ENCODE measurements at regions not wholly inside any gene's neighbourhood (a gene's known extent, or its start where the extent isn't known, plus 50 kb on each side); places are given as distances from the start of the nearest gene placed in this dataset.
"Not testable (repeated sequence)": the region's sequence is repeated elsewhere in the genome, so short reads cannot be mapped to it uniquely, and the experiment has no call there.

- no peak overlapping the region for H3K4me3 ChIP-seq (ENCODE audit: low read length)
- no peak for TF ChIP-seq ZNF274 (IDR thresholded peaks at IDR 0.05; ENCODE audit: low read depth, low read length)
Observed at GRCh38 chr2:129190494-129190893, 789.0 kb upstream of the RAB6C start.

- TF ChIP-seq ZNF274 (IDR thresholded peaks at IDR 0.05; ENCODE audit: low read depth, low read length): no peak
- H3K4me3 ChIP-seq (ENCODE audit: low read length): no peak overlapping the region
Observed at GRCh38 chr2:129191530-129191929, 787.9 kb upstream of the RAB6C start.

GRCh38 chr2:129192117-129192516 is 787.3 kb upstream of the RAB6C start:
- H3K4me3 ChIP-seq (ENCODE audit: low read length): no peak overlapping the region
- no peak for TF ChIP-seq ZNF274 (IDR thresholded peaks at IDR 0.05; ENCODE audit: low read depth, low read length)

- no peak overlapping the region for H3K4me3 ChIP-seq (ENCODE audit: low read length)
- no peak for TF ChIP-seq ZNF274 (IDR thresholded peaks at IDR 0.05; ENCODE audit: low read depth, low read length)
Observed at GRCh38 chr2:129192841-129193253, 786.6 kb upstream of the RAB6C start.

GRCh38 chr2:129193961-129194360 is 785.5 kb upstream of the RAB6C start:
- H3K4me3 ChIP-seq (ENCODE audit: low read length): no peak overlapping the region
- TF ChIP-seq ZNF274 (IDR thresholded peaks at IDR 0.05; ENCODE audit: low read depth, low read length): no peak

DNA sequence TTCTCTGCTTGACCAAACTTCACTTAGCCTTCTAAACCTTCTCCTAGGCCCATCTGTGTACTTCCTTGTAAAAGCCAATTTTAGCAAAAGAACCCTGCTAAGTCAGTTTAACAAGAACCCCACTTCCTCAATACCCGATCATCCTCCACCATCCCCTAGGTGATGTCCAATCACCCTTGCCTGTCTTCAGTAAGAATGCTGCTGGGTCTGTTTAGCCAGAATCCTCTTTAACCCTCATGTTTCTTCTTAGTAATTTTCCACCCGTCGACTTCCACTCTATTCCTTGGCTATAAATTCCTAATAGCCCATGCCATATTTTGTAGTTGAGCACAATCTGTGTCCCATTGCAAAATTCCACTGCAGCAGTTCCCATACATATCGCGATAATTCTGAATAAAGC is 780.0 kb upstream of the RAB6C start:
- no peak for TF ChIP-seq ZNF274 (IDR thresholded peaks at IDR 0.05; ENCODE audit: low read depth, low read length)
- H3K4me3 ChIP-seq (ENCODE audit: low read length): no peak overlapping the region

- TF ChIP-seq ZNF274 (IDR thresholded peaks at IDR 0.05; ENCODE audit: low read depth, low read length): no peak
- no peak overlapping the region for H3K4me3 ChIP-seq (ENCODE audit: low read length)
Observed at GRCh38 chr2:129201696-129202095, 777.8 kb upstream of the RAB6C start.

GRCh38 chr2:129203331-129203730 is 776.1 kb upstream of the RAB6C start:
- no peak overlapping the region for H3K4me3 ChIP-seq (ENCODE audit: low read length)
- no peak for TF ChIP-seq ZNF274 (IDR thresholded peaks at IDR 0.05; ENCODE audit: low read depth, low read length)

GRCh38 chr2:129204581-129204980 is 774.9 kb upstream of the RAB6C start:
- not testable (repeated sequence) for H3K4me3 ChIP-seq (ENCODE audit: low read length)

DNA sequence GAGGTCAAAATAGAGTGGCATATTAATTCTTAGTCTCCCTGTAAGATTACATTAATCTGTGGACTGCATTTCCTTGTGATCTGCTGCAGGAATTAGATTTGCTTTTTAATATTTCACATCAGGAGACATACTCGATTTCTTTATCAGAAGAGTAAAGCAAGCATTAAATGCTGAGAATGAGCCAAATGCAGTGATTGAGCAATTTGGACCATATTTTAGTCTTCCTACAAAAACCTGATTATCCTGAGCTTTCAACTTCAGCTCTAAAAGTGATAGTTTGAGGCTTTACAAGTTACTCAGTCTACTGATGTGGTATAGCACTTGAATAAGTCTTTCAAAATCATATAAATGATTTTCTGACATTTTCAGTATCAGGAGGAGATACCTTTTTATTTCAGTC is 774.3 kb upstream of the RAB6C start:
- H3K4me3 ChIP-seq (ENCODE audit: low read length): no peak overlapping the region
- no peak for TF ChIP-seq ZNF274 (IDR thresholded peaks at IDR 0.05; ENCODE audit: low read depth, low read length)

GRCh38 chr2:129205766-129206165 is 773.7 kb upstream of the RAB6C start:
- no peak overlapping the region for H3K4me3 ChIP-seq (ENCODE audit: low read length)
- no peak for TF ChIP-seq ZNF274 (IDR thresholded peaks at IDR 0.05; ENCODE audit: low read depth, low read length)

DNA sequence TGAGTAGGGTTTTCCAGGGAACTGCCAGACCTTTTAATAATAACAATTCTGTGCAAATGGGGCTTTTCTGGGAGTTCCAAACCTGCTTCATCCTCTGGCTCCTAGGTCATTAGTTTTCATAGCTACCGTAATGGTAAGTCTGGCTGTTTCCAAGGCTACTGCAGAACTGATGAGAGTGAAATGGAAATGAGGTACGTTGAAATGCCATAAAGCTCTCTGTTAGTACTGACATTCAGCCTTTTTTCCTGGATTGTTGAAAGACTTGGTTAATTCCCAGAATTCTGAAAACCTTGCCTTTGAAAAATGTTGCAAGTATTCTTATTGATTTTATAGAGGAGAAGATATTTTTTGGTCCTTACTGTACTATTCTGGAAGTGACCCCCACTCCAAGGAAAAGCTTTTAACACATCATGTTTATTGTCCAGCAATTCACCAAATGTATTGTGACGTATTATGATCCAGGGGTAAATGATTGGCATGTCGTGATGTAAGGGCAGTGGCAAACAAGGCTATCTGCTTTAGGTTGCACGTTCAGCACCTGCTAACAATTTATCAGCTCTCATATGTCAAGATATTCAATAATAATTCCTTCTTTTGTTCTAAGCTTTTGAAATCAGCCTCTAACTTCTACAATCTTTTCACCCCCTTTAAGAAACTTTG is 767.0 kb upstream of the RAB6C start:
- no peak for TF ChIP-seq ZNF274 (IDR thresholded peaks at IDR 0.05; ENCODE audit: low read depth, low read length)
- H3K4me3 ChIP-seq (ENCODE audit: low read length): no peak overlapping the region

DNA sequence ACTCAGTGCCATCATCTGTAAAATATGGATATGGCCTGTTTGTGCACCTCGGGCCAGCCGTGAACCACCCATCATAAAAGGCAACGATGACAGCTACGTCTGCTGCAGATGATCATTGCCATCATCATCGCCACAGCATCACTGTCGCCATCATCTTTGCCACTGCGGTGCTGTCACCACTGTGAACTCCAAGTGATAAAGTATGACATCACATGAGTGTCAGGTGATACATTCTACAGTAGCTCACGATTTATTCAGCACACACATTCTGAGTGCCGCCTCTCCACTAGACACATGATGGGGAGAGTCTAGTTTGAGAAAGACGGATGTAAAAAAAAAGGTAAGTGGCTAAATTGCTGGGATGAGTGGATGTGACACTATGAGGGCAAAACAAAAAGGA is 755.4 kb upstream of the RAB6C start:
- no peak overlapping the region for H3K4me3 ChIP-seq (ENCODE audit: low read length)
- no peak for TF ChIP-seq ZNF274 (IDR thresholded peaks at IDR 0.05; ENCODE audit: low read depth, low read length)

- H3K4me3 ChIP-seq (ENCODE audit: low read length): no peak overlapping the region
- no peak for TF ChIP-seq ZNF274 (IDR thresholded peaks at IDR 0.05; ENCODE audit: low read depth, low read length)
Observed at GRCh38 chr2:129224486-129224885, 755.0 kb upstream of the RAB6C start.

DNA sequence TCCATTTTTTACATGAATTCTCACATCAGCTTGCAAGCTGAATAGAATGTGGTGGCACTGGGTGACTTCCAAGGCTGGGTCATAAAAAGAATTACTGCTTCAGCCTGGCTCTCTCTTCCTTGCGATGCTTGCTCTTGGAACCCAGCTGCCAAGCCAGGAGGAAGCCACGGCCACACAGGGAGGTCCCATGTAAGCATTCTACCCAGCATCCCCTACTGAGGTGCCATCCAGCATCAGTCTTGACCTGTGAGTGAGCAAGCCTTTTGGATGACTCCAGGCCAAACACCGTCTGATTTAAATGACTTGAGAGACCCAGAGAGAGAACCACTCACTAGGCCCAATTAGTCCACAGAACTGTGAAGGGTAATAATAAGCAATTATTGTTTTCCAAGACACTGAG is 750.3 kb upstream of the RAB6C start:
- TF ChIP-seq ZNF274 (IDR thresholded peaks at IDR 0.05; ENCODE audit: low read depth, low read length): no peak
- no peak overlapping the region for H3K4me3 ChIP-seq (ENCODE audit: low read length)

- no peak overlapping the region for H3K4me3 ChIP-seq (ENCODE audit: low read length)
- no peak for TF ChIP-seq ZNF274 (IDR thresholded peaks at IDR 0.05; ENCODE audit: low read depth, low read length)
Observed at GRCh38 chr2:129229830-129230441, 749.5 kb upstream of the RAB6C start.

Measured in GM08714 (cell line).